ENCODE measurements at regions not wholly inside any gene's neighbourhood (a gene's known extent, or its start where the extent isn't known, plus 50 kb on each side); places are given as distances from the start of the nearest gene placed in this dataset.
"Not testable (repeated sequence)": the region's sequence is repeated elsewhere in the genome, so short reads cannot be mapped to it uniquely, and the experiment has no call there.

DNA sequence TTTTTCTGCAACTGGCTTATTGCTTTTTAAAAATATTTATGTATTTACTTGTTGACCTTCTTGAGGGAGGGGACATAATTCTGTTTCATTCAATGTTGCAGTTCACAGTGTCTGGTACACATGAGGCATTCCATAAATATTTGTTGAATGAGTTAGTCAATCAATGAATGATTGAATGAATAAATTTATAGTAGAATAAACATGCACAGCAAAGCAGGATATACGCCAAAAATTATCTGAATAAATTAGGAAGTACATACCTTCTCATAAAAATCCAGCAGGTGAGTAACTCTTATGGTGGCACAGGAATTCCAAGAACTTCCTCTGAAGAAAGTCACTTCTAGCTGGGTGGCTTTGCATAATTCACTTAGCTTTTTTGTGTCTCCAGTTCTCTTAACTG, 469.4 kb upstream of the ATP11B start:
- Mint-ChIP-seq H3K9me3 (peaks cover 6% of the 10 kb centered on the region in 2 donors), H3K27ac (no peak overlapping the region), H3K27me3 (ENCODE audit: low read depth) (no peaks in the 10 kb centered on the region), H3K4me1 (ENCODE audit: low read depth) (no peaks in the 10 kb centered on the region), H3K4me3 (no peak overlapping the region), H3K36me3 (ENCODE audit: insufficient read depth in 2 of 2) (no peaks in the 10 kb centered on the region)
- ATAC-seq (replicated peaks in 1 of 2) (no peak), DNase-seq (no peak)

DNA sequence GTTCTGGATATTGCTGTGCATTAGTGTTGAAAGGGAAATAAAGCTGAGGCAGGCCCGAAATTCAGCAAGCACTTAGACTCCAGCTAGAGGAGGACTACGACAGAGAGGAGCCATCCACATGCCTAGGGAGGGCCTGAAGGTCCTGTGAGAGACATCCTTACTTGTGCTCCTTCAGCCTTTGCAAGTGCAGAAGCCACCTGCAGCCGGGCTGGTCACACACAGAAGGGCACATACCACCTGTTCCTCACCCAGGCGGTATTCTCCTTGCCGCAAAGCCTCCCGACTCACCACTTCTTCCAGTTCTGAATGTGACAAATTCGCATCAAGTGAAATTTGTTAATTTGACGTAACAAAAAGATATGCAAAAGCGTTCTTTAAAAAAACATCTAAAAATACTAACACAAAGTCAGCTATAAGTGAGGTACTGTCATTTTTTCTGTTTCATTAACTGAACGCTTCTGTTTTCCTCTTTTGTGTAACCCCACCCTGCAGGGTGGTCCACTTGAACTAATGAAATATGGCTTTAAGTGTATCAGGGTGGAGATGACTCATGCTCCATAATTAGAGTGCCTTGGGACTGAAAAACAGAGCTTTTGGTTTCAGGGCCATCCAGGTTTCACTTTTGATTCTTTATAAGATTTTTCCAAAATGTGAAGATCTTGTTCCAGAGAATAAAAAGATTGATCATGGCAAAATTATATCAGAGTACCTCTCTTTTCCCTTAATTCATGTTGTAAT, 467.9 kb upstream of the ATP11B start:
- peaks cover 0 to under 1% of the 10 kb centered on the region in 2 donors for H3K9me3 Mint-ChIP-seq
- H3K4me3 Mint-ChIP-seq, result no peak overlapping the region
- H3K27ac Mint-ChIP-seq, result no peak overlapping the region
- no peak for DNase-seq
- no peaks in the 10 kb centered on the region for H3K36me3 Mint-ChIP-seq (ENCODE audit: insufficient read depth in 2 of 2)
- ATAC-seq (replicated peaks in 1 of 2), result no peak
- no peaks in the 10 kb centered on the region for H3K27me3 Mint-ChIP-seq (ENCODE audit: low read depth)
- H3K4me1 Mint-ChIP-seq (ENCODE audit: low read depth), result no peaks in the 10 kb centered on the region

DNA sequence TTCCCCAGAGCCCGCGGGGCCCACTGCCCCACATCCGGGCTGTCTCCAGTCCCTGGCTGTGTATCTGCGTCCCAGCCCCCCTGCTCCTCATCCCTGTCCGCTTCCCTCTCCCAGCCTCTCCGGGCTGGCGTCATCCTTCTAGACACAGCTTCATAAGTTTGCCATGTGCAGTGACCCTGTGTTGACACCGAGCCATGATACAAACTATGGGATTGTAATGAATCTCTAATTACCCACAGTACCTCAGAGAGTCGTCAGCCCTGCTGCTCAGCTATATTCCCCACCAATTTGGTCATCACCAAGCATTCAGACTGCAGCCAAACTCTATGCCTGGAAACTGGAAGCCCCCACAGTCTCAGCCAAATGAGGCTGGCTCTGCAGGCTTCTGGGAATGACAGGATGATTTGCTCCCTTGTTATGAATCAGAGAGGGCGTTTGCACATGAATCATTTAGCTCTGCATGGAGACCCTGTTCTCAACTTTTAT, 466.1 kb upstream of the ATP11B start:
- Mint-ChIP-seq H3K27me3 (ENCODE audit: low read depth) (no peaks in the 10 kb centered on the region), H3K4me1 (ENCODE audit: low read depth) (no peaks in the 10 kb centered on the region), H3K4me3 (no peak overlapping the region), H3K9me3 (no peaks in the 10 kb centered on the region), H3K36me3 (ENCODE audit: insufficient read depth in 2 of 2) (no peaks in the 10 kb centered on the region), H3K27ac (no peak overlapping the region)
- no peak for DNase-seq
- no peak for ATAC-seq (replicated peaks in 1 of 2)

DNA sequence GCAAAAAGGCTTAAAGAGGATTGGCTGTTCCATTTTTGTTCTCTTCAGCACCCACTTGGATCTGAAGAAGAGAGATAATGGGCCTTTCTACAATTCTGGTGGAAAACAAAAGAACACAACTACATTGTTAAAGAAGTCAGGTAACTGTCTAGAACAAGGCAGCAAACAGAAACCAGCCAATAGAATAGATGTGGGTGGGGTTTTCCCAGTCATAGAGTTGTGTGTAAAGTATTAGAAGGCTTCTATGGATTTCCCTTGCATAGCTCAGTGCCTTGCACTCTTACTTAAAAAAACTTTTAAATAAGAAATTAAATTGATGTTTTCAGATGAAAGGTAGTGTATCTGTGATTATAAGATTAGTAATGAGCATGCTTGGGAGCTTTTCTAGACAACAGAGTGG, 462.7 kb upstream of the ATP11B start:
- peaks cover 4 to 7% of the 10 kb centered on the region in 2 donors for H3K9me3 Mint-ChIP-seq
- H3K4me3 Mint-ChIP-seq, result no peak overlapping the region
- H3K4me1 Mint-ChIP-seq (ENCODE audit: low read depth), result no peaks in the 10 kb centered on the region
- H3K36me3 Mint-ChIP-seq (ENCODE audit: insufficient read depth in 2 of 2), result no peaks in the 10 kb centered on the region
- no peak overlapping the region for H3K27ac Mint-ChIP-seq
- H3K27me3 Mint-ChIP-seq (ENCODE audit: low read depth), result no peaks in the 10 kb centered on the region
- no peak for DNase-seq
- ATAC-seq (replicated peaks in 1 of 2), result no peak

DNA sequence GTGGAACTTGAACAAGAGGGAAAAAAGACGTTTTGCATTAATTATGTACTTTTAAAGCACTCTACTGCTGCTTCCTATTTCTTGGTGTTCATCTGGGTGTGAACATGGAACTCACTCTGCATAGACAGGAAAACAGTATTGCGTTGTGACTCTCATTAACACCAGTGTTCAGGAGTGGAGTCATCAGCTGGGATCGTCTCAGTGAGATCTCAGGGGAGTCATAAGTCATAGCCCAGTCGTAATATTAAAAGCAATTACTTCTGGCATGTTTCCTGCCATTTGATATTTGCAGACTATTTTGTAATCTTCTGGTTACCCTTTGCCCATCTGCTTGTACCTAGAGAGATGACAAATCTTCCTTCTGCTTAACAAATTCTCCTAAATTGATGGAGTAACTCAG, 462.0 kb upstream of the ATP11B start:
- DNase-seq (no peak), ATAC-seq (replicated peaks in 1 of 2) (no peak)
- H3K4me3 Mint-ChIP-seq, result no peak overlapping the region
- H3K4me1 Mint-ChIP-seq (ENCODE audit: low read depth), result no peaks in the 10 kb centered on the region
- H3K36me3 Mint-ChIP-seq (ENCODE audit: insufficient read depth in 2 of 2), result no peaks in the 10 kb centered on the region
- no peak overlapping the region for H3K27ac Mint-ChIP-seq
- peaks cover 4 to 7% of the 10 kb centered on the region in 2 donors for H3K9me3 Mint-ChIP-seq
- H3K27me3 Mint-ChIP-seq (ENCODE audit: low read depth), result no peaks in the 10 kb centered on the region

DNA sequence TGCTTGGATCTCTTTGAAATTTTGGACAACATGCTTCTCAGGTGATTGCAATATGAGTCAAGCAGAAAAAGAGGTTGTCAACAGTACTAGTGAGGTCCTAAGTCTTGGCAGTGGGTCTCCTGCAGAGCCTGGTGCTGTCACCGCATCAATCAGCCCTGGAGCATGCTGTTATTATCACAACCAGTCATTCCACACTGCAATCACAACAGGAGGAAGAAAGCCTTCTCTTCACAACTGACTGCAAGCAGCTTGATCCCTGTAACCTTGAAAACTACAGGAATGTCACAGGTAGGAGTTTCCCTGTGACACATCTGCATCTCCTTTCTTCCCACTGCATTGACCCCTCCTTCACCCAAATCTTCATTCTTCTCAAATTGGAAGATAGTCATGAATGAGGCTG, 451.1 kb upstream of the ATP11B start:
- Mint-ChIP-seq H3K4me3 (no peak overlapping the region), H3K36me3 (ENCODE audit: insufficient read depth in 2 of 2) (no peaks in the 10 kb centered on the region), H3K9me3 (peaks cover 2% of the 10 kb centered on the region in 2 donors), H3K27ac (no peak overlapping the region), H3K4me1 (ENCODE audit: low read depth) (no peaks in the 10 kb centered on the region), H3K27me3 (ENCODE audit: low read depth) (no peaks in the 10 kb centered on the region)
- DNase-seq, result no peak
- no peak for ATAC-seq (replicated peaks in 1 of 2)

DNA sequence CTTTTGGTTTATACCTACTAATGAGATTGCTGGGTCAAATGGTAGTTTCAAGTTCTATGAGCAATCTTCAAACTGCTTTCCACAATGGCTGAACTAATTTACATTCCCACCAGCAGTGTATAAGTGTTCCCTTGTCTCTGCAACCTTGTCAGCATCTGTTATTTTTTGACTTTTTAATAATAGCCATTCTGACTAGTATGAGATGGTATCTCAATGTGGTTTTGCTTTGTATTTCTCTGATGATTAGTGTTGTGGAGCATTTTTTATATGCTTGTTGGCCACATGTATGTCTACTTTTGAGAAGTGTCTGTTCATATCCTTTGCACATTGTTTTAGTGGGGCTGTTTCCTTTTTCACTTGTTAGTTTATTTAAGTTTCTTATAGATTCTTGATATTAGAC, 449.3 kb upstream of the ATP11B start:
- not testable (repeated sequence) for H3K9me3 Mint-ChIP-seq; H3K27me3 Mint-ChIP-seq (ENCODE audit: low read depth); H3K4me1 Mint-ChIP-seq (ENCODE audit: low read depth); H3K27ac Mint-ChIP-seq; DNase-seq; H3K36me3 Mint-ChIP-seq (ENCODE audit: insufficient read depth in 2 of 2); ATAC-seq (replicated peaks in 1 of 2); H3K4me3 Mint-ChIP-seq

DNA sequence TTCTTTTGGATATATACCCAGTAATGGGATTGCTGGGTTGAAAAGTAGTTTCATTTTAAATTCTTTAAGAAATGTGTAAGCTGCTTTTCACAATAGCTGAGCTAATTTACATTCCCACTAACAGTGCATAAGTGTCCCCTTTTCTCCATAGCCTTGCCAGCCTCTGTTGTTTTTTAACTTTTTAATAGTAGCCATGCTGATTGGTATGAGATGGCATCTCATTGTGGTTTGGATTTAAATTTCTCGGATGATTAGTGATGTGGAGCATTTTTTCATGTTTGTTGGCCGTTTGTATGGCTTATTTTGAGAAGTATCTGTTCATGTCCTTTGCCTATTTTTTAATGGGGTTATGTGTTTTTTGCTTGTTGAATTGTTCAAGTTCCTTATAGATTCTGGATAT, 444.3 kb upstream of the ATP11B start:
- no peaks in the 10 kb centered on the region for H3K36me3 Mint-ChIP-seq (ENCODE audit: insufficient read depth in 2 of 2)
- no peaks in the 10 kb centered on the region for H3K27me3 Mint-ChIP-seq (ENCODE audit: low read depth)
- no peak for DNase-seq

DNA sequence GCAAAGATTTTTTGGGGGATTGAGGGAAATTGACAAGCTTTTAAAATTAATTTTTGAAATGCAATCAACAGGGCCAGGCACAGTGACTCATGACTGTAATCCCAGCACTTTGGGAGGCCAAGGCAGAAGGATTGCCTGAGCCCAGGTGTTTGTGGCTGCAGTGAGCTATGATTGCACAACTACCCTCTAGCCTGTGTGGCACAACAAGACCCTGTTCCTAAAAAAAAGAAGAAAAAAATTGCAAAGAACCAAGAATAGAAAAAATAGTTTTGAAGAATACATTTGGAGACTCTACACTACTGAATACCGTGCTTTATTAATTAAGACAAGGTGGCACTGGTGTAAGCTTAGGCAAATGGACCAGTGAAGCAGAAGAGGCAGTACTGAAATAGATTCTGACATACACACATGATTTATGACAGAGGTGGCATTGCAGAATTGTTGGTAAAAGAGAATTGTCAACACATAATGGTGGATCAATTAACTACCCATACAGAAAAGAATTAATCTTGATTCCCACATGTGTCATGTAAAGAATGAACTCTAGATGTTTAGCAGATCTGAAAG, 443.3 kb upstream of the ATP11B start:
- Mint-ChIP-seq H3K27me3 (ENCODE audit: low read depth) (no peaks in the 10 kb centered on the region), H3K27ac (no peak overlapping the region), H3K36me3 (ENCODE audit: insufficient read depth in 2 of 2) (no peaks in the 10 kb centered on the region), H3K4me1 (ENCODE audit: low read depth) (no peaks in the 10 kb centered on the region), H3K4me3 (no peak overlapping the region), H3K9me3 (peaks cover 2% of the 10 kb centered on the region in 2 donors)
- ATAC-seq (replicated peaks in 1 of 2) (no peak), DNase-seq (no peak)

More for the DNA sequence above, 444.3 kb upstream of the ATP11B start:
- Mint-ChIP-seq H3K27ac (no peak overlapping the region), H3K4me1 (ENCODE audit: low read depth) (no peaks in the 10 kb centered on the region), H3K9me3 (peaks cover 2% of the 10 kb centered on the region in 2 donors), H3K4me3 (no peak overlapping the region)
- no peak for ATAC-seq (replicated peaks in 1 of 2)

DNA sequence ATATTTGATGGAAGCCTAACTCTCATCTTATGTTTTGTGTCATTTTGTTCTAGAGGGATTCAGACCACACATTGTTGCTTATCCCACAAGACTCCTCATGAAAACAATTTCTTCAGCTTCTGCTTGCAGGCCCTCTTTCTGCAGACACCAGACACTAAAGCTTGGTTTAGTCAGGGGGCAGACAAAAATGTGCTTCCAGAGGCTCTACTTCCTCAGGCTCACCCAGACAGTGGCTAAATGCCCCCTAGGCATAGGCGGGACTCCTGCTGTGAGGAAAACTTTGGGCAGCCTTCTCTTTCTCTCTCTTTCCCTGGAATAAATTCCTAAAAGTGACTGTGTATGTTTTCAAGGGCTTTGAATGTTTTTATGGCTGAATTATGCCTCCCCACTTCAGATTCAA, 435.4 kb upstream of the ATP11B start:
- H3K27ac Mint-ChIP-seq, result no peak overlapping the region
- DNase-seq (no peak), ATAC-seq (replicated peaks in 1 of 2) (no peak)
- H3K36me3 Mint-ChIP-seq (ENCODE audit: insufficient read depth in 2 of 2), result no peaks in the 10 kb centered on the region
- H3K9me3 Mint-ChIP-seq, result peaks cover 0 to 2% of the 10 kb centered on the region in 2 donors
- no peaks in the 10 kb centered on the region for H3K4me1 Mint-ChIP-seq (ENCODE audit: low read depth)
- H3K4me3 Mint-ChIP-seq, result no peak overlapping the region
- no peaks in the 10 kb centered on the region for H3K27me3 Mint-ChIP-seq (ENCODE audit: low read depth)

DNA sequence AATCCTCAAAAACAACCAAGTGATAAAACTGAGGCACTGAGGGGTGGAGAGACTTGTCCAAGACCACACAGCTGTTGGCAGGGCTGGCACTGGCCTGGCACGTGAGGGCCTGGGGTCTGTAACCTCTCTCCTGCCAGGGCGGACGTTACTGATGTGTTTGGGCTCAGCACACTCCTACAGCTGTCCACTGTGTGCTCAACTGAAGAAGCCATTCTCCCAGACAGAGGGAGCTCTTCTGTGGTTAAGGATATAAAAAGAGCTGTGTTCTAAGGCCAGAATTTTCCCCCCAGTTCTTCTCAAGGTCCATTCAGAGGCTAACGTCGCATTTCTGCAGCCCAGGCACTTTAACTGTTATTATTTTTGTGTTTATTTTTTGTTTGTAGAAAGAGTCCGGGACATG, 429.0 kb upstream of the ATP11B start:
- Mint-ChIP-seq H3K9me3 (peaks cover 0 to 2% of the 10 kb centered on the region in 2 donors), H3K4me1 (ENCODE audit: low read depth) (no peaks in the 10 kb centered on the region), H3K36me3 (ENCODE audit: insufficient read depth in 2 of 2) (no peaks in the 10 kb centered on the region), H3K4me3 (no peak overlapping the region), H3K27ac (no peak overlapping the region), H3K27me3 (ENCODE audit: low read depth) (no peaks in the 10 kb centered on the region)
- DNase-seq (no peak), ATAC-seq (replicated peaks in 1 of 2) (no peak)

DNA sequence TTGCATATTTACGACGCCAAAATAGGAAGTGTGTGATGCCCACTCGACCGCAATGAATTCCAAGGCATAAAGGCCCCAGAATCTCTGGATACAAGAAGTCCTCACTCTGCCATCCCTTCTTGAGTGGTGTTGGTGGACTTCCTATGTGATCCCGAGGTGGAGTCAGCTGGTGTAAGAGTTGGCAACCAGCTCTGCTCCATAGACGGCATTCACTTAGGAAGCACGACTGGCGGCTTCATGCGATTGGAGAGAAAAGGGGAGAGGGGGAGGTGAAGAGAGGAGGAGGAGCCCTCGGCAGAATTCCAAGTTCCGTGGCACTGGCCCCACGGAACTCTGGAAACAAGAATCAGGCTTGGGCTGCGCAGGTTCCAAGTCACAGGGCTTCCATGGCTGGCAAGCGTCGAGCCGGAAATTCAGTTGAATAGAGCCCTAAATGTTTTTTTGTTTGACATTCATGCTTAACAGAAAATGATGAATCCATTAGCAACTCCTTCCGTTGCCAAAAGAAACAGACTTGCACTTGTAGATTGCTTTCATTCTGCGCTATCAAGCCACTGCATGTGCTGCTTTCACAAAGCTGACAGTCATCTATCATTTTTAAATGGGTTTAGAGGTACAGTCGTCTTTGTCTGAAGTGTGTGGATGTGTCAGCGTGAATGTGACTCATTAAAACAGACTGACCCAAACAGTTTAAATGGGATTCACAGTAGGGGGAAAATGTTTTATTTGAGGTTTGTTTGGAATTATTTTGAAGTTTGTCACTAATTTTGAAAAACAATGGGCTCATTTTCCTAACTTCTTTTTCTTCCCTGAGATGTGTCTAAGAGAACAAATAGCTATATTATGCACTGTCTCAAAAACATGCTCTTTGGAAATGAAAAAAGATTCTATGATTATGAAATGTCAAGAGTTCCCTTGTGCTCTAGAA, 428.3 kb upstream of the ATP11B start:
- H3K27ac Mint-ChIP-seq, result no peak overlapping the region
- peaks cover 0 to 2% of the 10 kb centered on the region in 2 donors for H3K9me3 Mint-ChIP-seq
- no peak overlapping the region for H3K4me3 Mint-ChIP-seq
- DNase-seq (no peak), ATAC-seq (replicated peaks in 1 of 2) (no peak)
- no peaks in the 10 kb centered on the region for H3K4me1 Mint-ChIP-seq (ENCODE audit: low read depth)
- H3K27me3 Mint-ChIP-seq (ENCODE audit: low read depth), result no peaks in the 10 kb centered on the region
- H3K36me3 Mint-ChIP-seq (ENCODE audit: insufficient read depth in 2 of 2), result no peaks in the 10 kb centered on the region

DNA sequence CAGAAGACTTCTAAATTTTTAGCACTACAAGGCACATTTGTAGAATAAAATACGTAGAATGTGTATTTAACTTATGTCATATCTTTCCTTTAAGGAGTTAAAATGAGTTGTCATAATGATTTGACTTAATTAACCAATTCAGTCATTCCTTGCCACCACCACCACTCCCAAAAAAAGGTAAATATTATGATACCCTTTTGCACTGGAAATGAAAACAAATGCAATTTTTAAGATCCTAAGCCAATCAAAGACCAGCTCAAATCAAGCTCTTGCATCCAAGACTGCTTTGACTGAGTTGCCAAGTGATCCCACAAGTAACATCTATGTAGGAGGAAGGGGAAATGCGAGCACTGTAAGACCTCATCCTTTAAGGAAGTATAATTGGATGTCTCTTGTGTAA, 426.6 kb upstream of the ATP11B start:
- no peaks in the 10 kb centered on the region for H3K27me3 Mint-ChIP-seq (ENCODE audit: low read depth)
- no peak overlapping the region for H3K4me3 Mint-ChIP-seq
- H3K9me3 Mint-ChIP-seq, result peaks cover 0 to 2% of the 10 kb centered on the region in 2 donors
- no peak for DNase-seq
- no peak for ATAC-seq (replicated peaks in 1 of 2)
- no peaks in the 10 kb centered on the region for H3K4me1 Mint-ChIP-seq (ENCODE audit: low read depth)
- H3K27ac Mint-ChIP-seq, result no peak overlapping the region
- H3K36me3 Mint-ChIP-seq (ENCODE audit: insufficient read depth in 2 of 2), result no peaks in the 10 kb centered on the region
